ENCODE measurements at regions not wholly inside any gene's neighbourhood (a gene's known extent, or its start where the extent isn't known, plus 50 kb on each side); places are given as distances from the start of the nearest gene placed in this dataset.

DNA sequence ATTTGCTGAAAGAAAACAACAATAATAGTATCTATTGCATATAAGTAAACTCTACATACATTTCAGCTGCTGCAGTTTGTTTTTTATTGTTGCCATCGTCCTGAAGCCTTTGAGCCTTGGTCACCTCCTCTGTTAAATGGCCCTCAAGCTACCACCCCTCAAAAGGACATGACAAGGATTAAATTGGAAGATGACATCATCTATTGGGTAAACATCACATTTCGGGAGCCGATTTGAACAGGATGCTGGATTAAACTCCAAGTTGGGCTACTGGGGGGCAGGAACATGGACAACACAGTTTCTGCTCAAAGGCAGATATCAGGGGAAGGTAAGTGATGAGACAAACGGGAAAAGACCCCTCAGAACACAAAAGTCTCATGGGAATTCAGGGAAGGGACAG is 92.3 kb upstream of the ATP2B2 start:
- Histone ChIP-seq H3K4me1 (ENCODE audit: control insufficient read depth, extremely low read depth, insufficient read depth, low read length) (no peaks in the 10 kb centered on the region), H3K9me3 (ENCODE audit: control insufficient read depth, low read depth, low read length) (no peaks in the 10 kb centered on the region), H3K27ac (ENCODE audit: control insufficient read depth, insufficient read depth, low read length) (no peak overlapping the region), H2AFZ (ENCODE audit: control insufficient read depth, low read length) (no peak overlapping the region), H3K4me3 (ENCODE audit: control insufficient read depth in 2 of 3, extremely low read depth in 1 of 3, insufficient read depth in 2 of 3, low read depth in 1 of 3, low read length in 3 of 3) (no peak overlapping the region), H4K20me1 (ENCODE audit: control insufficient read depth, extremely low read depth, insufficient read depth, low read length) (no peaks in the 10 kb centered on the region), H3K9me1 (ENCODE audit: control insufficient read depth, extremely low read depth, insufficient read depth, low read length) (no peaks in the 10 kb centered on the region), H3K27me3 (ENCODE audit: control insufficient read depth, extremely low read depth, insufficient read depth, low read length) (peaks cover 9% of the 10 kb centered on the region), H3K4me2 (ENCODE audit: control insufficient read depth, extremely low read depth, insufficient read depth, low read depth, low read length) (no peak overlapping the region), H3K36me3 (ENCODE audit: control insufficient read depth in 2 of 2, extremely low read depth in 1 of 2, insufficient read depth in 2 of 2, low read length in 2 of 2) (no peaks in the 10 kb centered on the region), H3K79me2 (ENCODE audit: control insufficient read depth, insufficient read depth, low read length) (no peaks in the 10 kb centered on the region), H3K9ac (ENCODE audit: control insufficient read depth, extremely low read depth, insufficient read depth, low read length) (no peak overlapping the region)
- DNase-seq (ENCODE audit: low read depth, low spot score) (no peak), FAIRE-seq (no peak)
- dilution Hi-C loops (cut with MboI; ENCODE audit: extremely low pct_ligation_motif_present, low sequenced_read_pairs), result no loop called here
- TF ChIP-seq EZH2 (IDR thresholded peaks at IDR 0.05; ENCODE audit: low read length), result no peak

DNA sequence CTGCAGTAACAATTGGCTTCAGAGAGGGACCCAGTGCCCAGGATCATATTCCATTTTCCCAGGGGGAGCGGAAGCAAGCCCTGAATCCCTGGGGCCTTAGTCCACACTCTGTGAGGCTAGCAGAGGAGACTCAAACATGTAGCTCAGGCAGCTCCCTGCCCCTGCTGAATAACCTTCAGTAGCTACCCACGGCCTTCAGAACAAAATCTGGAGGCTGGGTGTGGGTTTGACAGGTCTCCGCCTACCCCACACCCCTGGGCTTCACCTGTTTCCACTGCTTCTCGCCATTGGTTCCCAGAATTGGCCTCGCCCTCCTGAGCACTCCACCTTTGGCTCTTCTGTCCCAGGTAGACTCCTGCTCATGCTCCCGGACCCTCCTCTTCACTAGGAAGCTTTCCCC is 93.6 kb upstream of the ATP2B2 start:
- Histone ChIP-seq H2AFZ (ENCODE audit: control insufficient read depth, low read length) (no peak overlapping the region), H3K79me2 (ENCODE audit: control insufficient read depth, insufficient read depth, low read length) (no peaks in the 10 kb centered on the region), H3K27me3 (ENCODE audit: control insufficient read depth, extremely low read depth, insufficient read depth, low read length) (peaks cover 14% of the 10 kb centered on the region), H3K4me2 (ENCODE audit: control insufficient read depth, extremely low read depth, insufficient read depth, low read depth, low read length) (no peak overlapping the region), H3K4me1 (ENCODE audit: control insufficient read depth, extremely low read depth, insufficient read depth, low read length) (no peaks in the 10 kb centered on the region), H3K9me3 (ENCODE audit: control insufficient read depth, low read depth, low read length) (no peaks in the 10 kb centered on the region), H3K4me3 (ENCODE audit: control insufficient read depth in 2 of 3, extremely low read depth in 1 of 3, insufficient read depth in 2 of 3, low read depth in 1 of 3, low read length in 3 of 3) (no peak overlapping the region), H4K20me1 (ENCODE audit: control insufficient read depth, extremely low read depth, insufficient read depth, low read length) (no peaks in the 10 kb centered on the region), H3K9ac (ENCODE audit: control insufficient read depth, extremely low read depth, insufficient read depth, low read length) (no peak overlapping the region), H3K9me1 (ENCODE audit: control insufficient read depth, extremely low read depth, insufficient read depth, low read length) (no peaks in the 10 kb centered on the region), H3K27ac (ENCODE audit: control insufficient read depth, insufficient read depth, low read length) (no peak overlapping the region), H3K36me3 (ENCODE audit: control insufficient read depth in 2 of 2, extremely low read depth in 1 of 2, insufficient read depth in 2 of 2, low read length in 2 of 2) (no peaks in the 10 kb centered on the region)
- TF ChIP-seq EZH2 (IDR thresholded peaks at IDR 0.05; ENCODE audit: low read length), result no peak
- TF ChIP-seq, protein P1, sequence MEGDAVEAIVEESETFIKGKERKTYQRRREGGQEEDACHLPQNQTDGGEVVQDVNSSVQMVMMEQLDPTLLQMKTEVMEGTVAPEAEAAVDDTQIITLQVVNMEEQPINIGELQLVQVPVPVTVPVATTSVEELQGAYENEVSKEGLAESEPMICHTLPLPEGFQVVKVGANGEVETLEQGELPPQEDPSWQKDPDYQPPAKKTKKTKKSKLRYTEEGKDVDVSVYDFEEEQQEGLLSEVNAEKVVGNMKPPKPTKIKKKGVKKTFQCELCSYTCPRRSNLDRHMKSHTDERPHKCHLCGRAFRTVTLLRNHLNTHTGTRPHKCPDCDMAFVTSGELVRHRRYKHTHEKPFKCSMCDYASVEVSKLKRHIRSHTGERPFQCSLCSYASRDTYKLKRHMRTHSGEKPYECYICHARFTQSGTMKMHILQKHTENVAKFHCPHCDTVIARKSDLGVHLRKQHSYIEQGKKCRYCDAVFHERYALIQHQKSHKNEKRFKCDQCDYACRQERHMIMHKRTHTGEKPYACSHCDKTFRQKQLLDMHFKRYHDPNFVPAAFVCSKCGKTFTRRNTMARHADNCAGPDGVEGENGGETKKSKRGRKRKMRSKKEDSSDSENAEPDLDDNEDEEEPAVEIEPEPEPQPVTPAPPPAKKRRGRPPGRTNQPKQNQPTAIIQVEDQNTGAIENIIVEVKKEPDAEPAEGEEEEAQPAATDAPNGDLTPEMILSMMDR (optimal IDR thresholded peaks at IDR 0.05 in 1 of 3, IDR thresholded peaks at IDR 0.05 in 1 of 3, conservative IDR thresholded peaks at IDR 0.05 in 1 of 3; ENCODE audit: extremely low read depth in 1 of 3, insufficient read depth in 2 of 3, low read length in 3 of 3), result no peak
- dilution Hi-C loops (cut with MboI; ENCODE audit: extremely low pct_ligation_motif_present, low sequenced_read_pairs), result no loop called here
- FAIRE-seq (no peak), DNase-seq (ENCODE audit: low read depth, low spot score) (no peak)

DNA sequence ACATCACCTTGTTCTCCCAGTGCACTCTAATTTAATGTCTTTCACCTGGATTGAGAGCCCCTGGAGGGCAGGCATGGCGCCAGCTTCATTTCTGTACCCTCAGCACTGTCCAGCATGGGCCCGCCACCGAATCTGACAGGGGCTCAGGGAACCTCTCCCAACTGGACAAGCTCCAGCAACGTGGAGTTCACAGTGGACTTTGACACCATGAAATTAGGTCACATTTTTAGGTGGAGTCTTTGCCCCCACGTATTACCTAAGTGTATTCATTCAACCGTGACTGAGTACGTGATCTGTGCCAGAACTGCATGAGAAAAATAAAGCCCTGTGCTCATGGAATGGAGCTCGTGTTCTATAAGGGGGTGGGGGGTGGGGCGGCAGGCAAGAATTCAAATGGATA is 94.1 kb upstream of the ATP2B2 start:
- Histone ChIP-seq H3K27ac (ENCODE audit: control insufficient read depth, insufficient read depth, low read length) (no peak overlapping the region), H4K20me1 (ENCODE audit: control insufficient read depth, extremely low read depth, insufficient read depth, low read length) (no peaks in the 10 kb centered on the region), H3K36me3 (ENCODE audit: control insufficient read depth in 2 of 2, extremely low read depth in 1 of 2, insufficient read depth in 2 of 2, low read length in 2 of 2) (no peaks in the 10 kb centered on the region), H3K79me2 (ENCODE audit: control insufficient read depth, insufficient read depth, low read length) (no peaks in the 10 kb centered on the region), H3K4me1 (ENCODE audit: control insufficient read depth, extremely low read depth, insufficient read depth, low read length) (no peaks in the 10 kb centered on the region), H3K9me3 (ENCODE audit: control insufficient read depth, low read depth, low read length) (no peaks in the 10 kb centered on the region), H2AFZ (ENCODE audit: control insufficient read depth, low read length) (no peak overlapping the region), H3K4me2 (ENCODE audit: control insufficient read depth, extremely low read depth, insufficient read depth, low read depth, low read length) (no peak overlapping the region), H3K9ac (ENCODE audit: control insufficient read depth, extremely low read depth, insufficient read depth, low read length) (no peak overlapping the region), H3K27me3 (ENCODE audit: control insufficient read depth, extremely low read depth, insufficient read depth, low read length) (peaks cover 14% of the 10 kb centered on the region), H3K9me1 (ENCODE audit: control insufficient read depth, extremely low read depth, insufficient read depth, low read length) (no peaks in the 10 kb centered on the region), H3K4me3 (ENCODE audit: control insufficient read depth in 2 of 3, extremely low read depth in 1 of 3, insufficient read depth in 2 of 3, low read depth in 1 of 3, low read length in 3 of 3) (no peak overlapping the region)
- no peak for TF ChIP-seq EZH2 (IDR thresholded peaks at IDR 0.05; ENCODE audit: low read length)
- TF ChIP-seq, protein P1 (optimal IDR thresholded peaks at IDR 0.05 in 1 of 3, IDR thresholded peaks at IDR 0.05 in 1 of 3, conservative IDR thresholded peaks at IDR 0.05 in 1 of 3; ENCODE audit: extremely low read depth in 1 of 3, insufficient read depth in 2 of 3, low read length in 3 of 3), result no peak
- FAIRE-seq (no peak), DNase-seq (ENCODE audit: low read depth, low spot score) (no peak)
- dilution Hi-C loops (cut with MboI; ENCODE audit: extremely low pct_ligation_motif_present, low sequenced_read_pairs), result no loop called here

All from keratinocyte (primary cell).